B cell (primary cell): ENCODE measurements at regions not wholly inside any gene's neighbourhood (a gene's known extent, or its start where the extent isn't known, plus 50 kb on each side); places are given as distances from the start of the nearest gene placed in this dataset.

Experiments
- ATAC-seq: fragments of 200-7000 bp; cut with Tn5 transposase; one replicate; pipeline ENCODE4 v1.10.0; 2021; ENCODE audit warnings: low read depth, mild to moderate bottlenecking, moderate number of reproducible peaks, moderate library complexity
- CTCF ChIA-PET: fragments of 350-600 bp; sonication (Branson Sonifier 250); formaldehyde crosslinking; loops from one replicate; lab custom pipeline; 2021; ENCODE audit warnings: antibody characterized with exemption, inconsistent platforms; lab: Charles Lee
- POLR2A ChIA-PET: fragments of 350-600 bp; sonication (Branson Sonifier 250); formaldehyde crosslinking; loops from one replicate; lab custom pipeline; 2021; ENCODE audit warnings: antibody characterized with exemption; lab: Charles Lee
- DNase-seq: peaks from one replicate; pipeline ENCODE4 v3.0.0; 2013
- H2AFZ ChIP-seq: 2 replicates; pipeline ENCODE4 v1.6.1; 2012; ENCODE audit warnings: mild to moderate bottlenecking, low read depth, low read length; ENCODE audit not compliant: insufficient read depth, poor library complexity, severe bottlenecking
- H3K27ac ChIP-seq, 2 donors: 1 replicate in 1 of 2; 2 replicates in 1 of 2; pipeline ENCODE4 v1.5.1; 2012 to 2013; ENCODE audit warnings: low read length in 2 of 2, mild to moderate bottlenecking in 2 of 2, moderate library complexity in 1 of 2
- H3K27me3 ChIP-seq, 4 experiments: fragments of 200-600 bp in 1 of 4; sonication (generic) in 1 of 4; replicated peaks in 1 of 4; 1 replicate in 2 of 4; 2 replicates in 2 of 4; pipeline versions ENCODE4 v1.6.1 to v1.7.0; 2013 to 2016; ENCODE audit warnings: low read length in 3 of 4, mild to moderate bottlenecking in 2 of 4, mixed read lengths in 1 of 4, moderate library complexity in 1 of 4; ENCODE audit not compliant: insufficient read depth in 4 of 4, control insufficient read depth in 3 of 4; ENCODE audit errors: control extremely low read depth in 1 of 4
- H3K36me3 ChIP-seq, 2 experiments: replicated peaks in 1 of 2; 1 replicate in 1 of 2; 2 replicates in 1 of 2; pipeline versions ENCODE4 v1.6.1 to v1.7.1; 2013; ENCODE audit warnings: low read length in 1 of 2; ENCODE audit not compliant: insufficient read depth in 2 of 2, control insufficient read depth in 1 of 2; ENCODE audit errors: control extremely low read depth in 1 of 2, extremely low read depth in 1 of 2
- H3K4me1 ChIP-seq, 2 donors: fragments of 200-600 bp in 1 of 2; sonication (generic) in 1 of 2; 1 replicate in 1 of 2; 2 replicates in 1 of 2; pipeline versions ENCODE4 v1.5.1 to v1.6.1; 2013 to 2017; ENCODE audit warnings: low read length in 2 of 2; ENCODE audit not compliant: control insufficient read depth in 2 of 2, insufficient read depth in 2 of 2
- H3K4me2 ChIP-seq: replicated peaks from 2 replicates; pipeline ENCODE3; 2012; ENCODE audit warnings: mild to moderate bottlenecking, low read depth, low read length; ENCODE audit not compliant: poor library complexity, severe bottlenecking
- H3K4me3 ChIP-seq, 5 experiments: fragments of 200-600 bp in 1 of 5; sonication (generic) in 1 of 5; 1 replicate in 3 of 5; 2 replicates in 2 of 5; pipeline versions ENCODE4 v1.5.1 to v1.7.0; 2011 to 2016; ENCODE audit warnings: low read length in 4 of 5, mild to moderate bottlenecking in 4 of 5, low read depth in 2 of 5, control low read depth in 1 of 5, moderate library complexity in 1 of 5; ENCODE audit not compliant: insufficient read depth in 1 of 5; ENCODE audit errors: control extremely low read depth in 1 of 5, extremely low read depth in 1 of 5
- H3K79me2 ChIP-seq: fragments of 200-600 bp; sonication (generic); one replicate; pipeline ENCODE4 v1.6.0; 2016; ENCODE audit warnings: low read length; ENCODE audit not compliant: control insufficient read depth, insufficient read depth
- H3K9ac ChIP-seq: fragments of 200-600 bp; sonication (generic); 2 replicates; pipeline ENCODE4 v1.6.1; 2017; ENCODE audit warnings: mild to moderate bottlenecking, low read length, moderate library complexity
- H3K9me3 ChIP-seq, 3 donors: one replicate each; pipeline versions ENCODE4 v1.6.1 to v1.7.1; 2013; ENCODE audit warnings: low read length in 2 of 3; ENCODE audit not compliant: control insufficient read depth in 2 of 3, insufficient read depth in 1 of 3; ENCODE audit errors: control extremely low read depth in 1 of 3
- H4K20me1 ChIP-seq: 2 replicates; pipeline ENCODE4 v1.6.0; 2012; ENCODE audit warnings: mild to moderate bottlenecking, low read length; ENCODE audit not compliant: insufficient read depth, control insufficient read depth, poor library complexity, severe bottlenecking
- H3K27ac Mint-ChIP-seq: one replicate; pipeline ENCODE4 v1.8.0; 2021; ENCODE audit warnings: mixed read lengths
- H3K27me3 Mint-ChIP-seq: one replicate; pipeline ENCODE4 v1.8.0; 2021; ENCODE audit warnings: mixed read lengths
- H3K4me1 Mint-ChIP-seq: one replicate; pipeline ENCODE4 v1.8.0; 2021; ENCODE audit warnings: mixed read lengths
- H3K4me3 Mint-ChIP-seq: one replicate; pipeline ENCODE4 v1.8.0; 2021; ENCODE audit warnings: mixed read lengths
- H3K9me3 Mint-ChIP-seq: one replicate; pipeline ENCODE4 v1.8.0; 2022; ENCODE audit warnings: mixed read lengths; ENCODE audit not compliant: insufficient read depth
- CTCF ChIP-seq: fragments of 200-600 bp; IDR thresholded peaks from one replicate; pipeline ENCODE4 v1.8.0; 2022; ENCODE audit warnings: antibody characterized with exemption, mild to moderate bottlenecking
- EZH2 ChIP-seq: IDR thresholded peaks from 2 replicates; pipeline ENCODE4 v1.6.1; 2012; ENCODE audit warnings: borderline replicate concordance, low read depth, mild to moderate bottlenecking, moderate library complexity, low read length; ENCODE audit not compliant: insufficient read depth, poor library complexity, severe bottlenecking
- whole genome bisulfite sequencing: methylation state at CpG from one replicate; pipeline ENCODE4 v1.1.5; 2013; ENCODE audit warnings: missing lambda C conversion rate; ENCODE audit not compliant: insufficient coverage; 5-methylcytosine and 5-hydroxymethylcytosine counted together
- intact Hi-C: fragments of 100-400 bp; cut with micrococcal nuclease; formaldehyde crosslinking; loops from one replicate; pipeline ENCODE4 v1.10.0; 2022

GRCh38 chr4:18734405-18734804 lies 712.9 kb upstream of the LCORL start:
- H3K9me3 Mint-ChIP-seq = peaks cover 4% of the 10 kb centered on the region
- Histone ChIP-seq H3K4me2 (no peak overlapping the region), H3K9me3 (no peaks in the 10 kb centered on the region), H2AFZ (no peak overlapping the region), H3K4me1 (no peaks in the 10 kb centered on the region), H3K79me2 (no peaks in the 10 kb centered on the region), H3K27me3 (no peaks in the 10 kb centered on the region), H4K20me1 (no peaks in the 10 kb centered on the region), H3K4me3 (no peak overlapping the region), H3K9ac (no peak overlapping the region), H3K27ac (no peak overlapping the region), H3K36me3 (no peaks in the 10 kb centered on the region)
- no peaks in the 10 kb centered on the region for H3K4me1 Mint-ChIP-seq
- POLR2A ChIA-PET = no interaction called here
- H3K4me3 Mint-ChIP-seq = no peak overlapping the region
- TF ChIP-seq EZH2 = no peak
- TF ChIP-seq CTCF = no peak
- no peak for ATAC-seq
- no peak for DNase-seq
- H3K27ac Mint-ChIP-seq = no peak overlapping the region
- no peaks in the 10 kb centered on the region for H3K27me3 Mint-ChIP-seq
- WGBS = no CpG with 5 or more reads among the region's 2 CpGs
- CTCF ChIA-PET = no interaction called here
- intact Hi-C loops = no loop called here

- Histone ChIP-seq H3K79me2 (no peaks in the 10 kb centered on the region), H3K9ac (no peak overlapping the region), H2AFZ (no peak overlapping the region), H3K9me3 (no peaks in the 10 kb centered on the region), H3K4me1 (no peaks in the 10 kb centered on the region), H3K4me3 (no peak overlapping the region), H3K27me3 (no peaks in the 10 kb centered on the region), H3K27ac (no peak overlapping the region), H3K36me3 (no peaks in the 10 kb centered on the region), H4K20me1 (no peaks in the 10 kb centered on the region), H3K4me2 (no peak overlapping the region)
- H3K4me3 Mint-ChIP-seq = no peak overlapping the region
- intact Hi-C loops = no loop called here
- ATAC-seq (no peak), DNase-seq (no peak)
- TF ChIP-seq CTCF (no peak), EZH2 (no peak)
- no CpG with 5 or more reads among the region's 2 CpGs for WGBS
- no peaks in the 10 kb centered on the region for H3K27me3 Mint-ChIP-seq
- peaks cover 4% of the 10 kb centered on the region for H3K9me3 Mint-ChIP-seq
- no peak overlapping the region for H3K27ac Mint-ChIP-seq
- CTCF ChIA-PET = no interaction called here
- POLR2A ChIA-PET = no interaction called here
- no peaks in the 10 kb centered on the region for H3K4me1 Mint-ChIP-seq
Observed at GRCh38 chr4:18733961-18734360, 712.4 kb upstream of the LCORL start.
